ENCODE measurements at regions not wholly inside any gene's neighbourhood (a gene's known extent, or its start where the extent isn't known, plus 50 kb on each side); places are given as distances from the start of the nearest gene placed in this dataset.

DNA sequence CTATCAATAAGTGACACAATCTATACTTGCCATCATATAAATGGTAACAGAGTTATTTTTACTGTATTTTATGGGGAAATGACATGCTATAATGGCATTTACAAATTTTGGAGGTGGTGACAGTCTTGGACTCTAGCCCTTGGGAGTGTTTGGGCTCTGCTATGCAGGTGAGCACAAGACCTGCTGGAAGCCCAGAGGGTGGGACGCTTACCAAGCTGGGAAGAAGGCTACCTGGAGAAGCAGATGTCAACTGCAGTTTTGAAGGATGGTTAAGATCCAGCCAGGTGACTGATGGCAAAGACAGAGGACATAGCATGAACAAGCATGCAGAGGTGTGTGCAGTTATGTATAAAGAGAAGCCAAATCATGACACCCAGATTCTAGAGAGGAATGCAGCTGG is 346.9 kb downstream of the MYCN start:
- TF ChIP-seq CTCF (IDR thresholded peaks at IDR 0.05) (no peak), POLR2A (IDR thresholded peaks at IDR 0.05) (no peak), EP300 (IDR thresholded peaks at IDR 0.05) (no peak), POLR2AphosphoS5 (IDR thresholded peaks at IDR 0.05) (no peak)

All from gastroesophageal sphincter (tissue), 3 donors.